HepG2 (cell line): ENCODE measurements at regions not wholly inside any gene's neighbourhood (a gene's known extent, or its start where the extent isn't known, plus 50 kb on each side); places are given as distances from the start of the nearest gene placed in this dataset.

Experiments used
- RXRA ChIP-seq: sonication (generic); formaldehyde crosslinking; IDR thresholded peaks from 2 replicates; pipeline ENCODE4 v1.5.1; 2020; ENCODE audit warnings: missing genetic modification reagents
- TAF1 ChIP-seq: sonication (generic); formaldehyde crosslinking; IDR thresholded peaks from 2 replicates; pipeline ENCODE4 v1.4.0; 2020; ENCODE audit warnings: missing genetic modification reagents
- THAP11 ChIP-seq: IDR thresholded peaks from 2 replicates; pipeline ENCODE4 v1.6.1; 2016; ENCODE audit warnings: missing biosample characterization, missing genetic modification reagents
- TF ChIP-seq, protein P1 (sequence below): sonication (generic); formaldehyde crosslinking; IDR thresholded peaks from 2 replicates; pipeline ENCODE4 v1.4.0; 2020; ENCODE audit warnings: missing genetic modification reagents
- TF ChIP-seq, protein P2 (sequence below): sonication (generic); formaldehyde crosslinking; IDR thresholded peaks from 2 replicates; pipeline ENCODE4 v1.4.0; 2020; ENCODE audit warnings: low read depth, missing genetic modification reagents
- TF ChIP-seq, protein P3 (sequence below): sonication (generic); formaldehyde crosslinking; IDR thresholded peaks from one replicate; pipeline ENCODE4 v1.5.1; 2020; ENCODE audit warnings: mild to moderate bottlenecking, missing genetic modification reagents; ENCODE audit errors: not compliant biosample characterization

DNA sequence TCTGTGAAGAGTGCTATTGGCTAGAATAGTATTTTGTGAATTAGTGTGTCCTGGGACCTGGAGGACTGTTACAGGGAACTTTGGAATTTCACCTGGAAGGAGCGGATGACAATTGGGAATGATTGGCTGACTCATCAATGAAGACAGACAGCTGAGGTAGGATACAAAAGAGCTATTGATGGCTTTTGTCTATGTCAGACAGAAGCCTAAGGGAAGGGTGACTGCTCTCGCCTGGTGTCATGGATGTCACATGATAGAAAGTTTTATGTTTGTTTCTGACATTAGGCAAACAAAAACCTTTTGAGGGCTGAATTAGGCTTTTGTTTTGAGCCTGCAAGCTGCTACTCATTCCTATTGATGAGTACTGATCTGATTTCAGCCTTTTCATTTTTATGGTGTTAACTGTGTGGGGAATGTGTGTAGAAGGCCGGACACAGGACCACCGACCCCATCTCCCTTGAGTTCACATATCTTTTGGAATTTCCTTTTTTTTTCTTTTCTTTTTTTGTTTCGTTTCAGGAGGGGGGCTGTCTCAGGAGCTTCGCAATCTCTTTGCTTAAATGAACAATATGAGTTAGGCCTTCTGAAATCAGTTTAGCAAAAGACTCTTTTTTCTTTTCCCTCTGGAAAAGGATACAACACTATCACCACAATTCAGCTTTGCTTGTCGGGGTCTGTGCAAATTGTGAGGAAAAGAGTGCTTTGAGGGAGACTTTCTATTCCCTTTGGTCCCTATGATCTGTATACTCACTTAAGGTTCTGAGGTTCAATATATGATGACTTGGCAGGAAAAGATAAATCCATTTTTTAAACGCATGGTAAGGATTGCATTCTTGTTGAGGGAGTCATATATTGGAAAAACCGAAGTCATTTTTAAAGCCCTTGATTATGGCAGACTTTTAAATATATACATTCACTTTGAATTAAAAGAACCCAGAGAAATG lies 207.9 kb upstream of the FIGN start (continued):
- TF ChIP-seq, protein P1, sequence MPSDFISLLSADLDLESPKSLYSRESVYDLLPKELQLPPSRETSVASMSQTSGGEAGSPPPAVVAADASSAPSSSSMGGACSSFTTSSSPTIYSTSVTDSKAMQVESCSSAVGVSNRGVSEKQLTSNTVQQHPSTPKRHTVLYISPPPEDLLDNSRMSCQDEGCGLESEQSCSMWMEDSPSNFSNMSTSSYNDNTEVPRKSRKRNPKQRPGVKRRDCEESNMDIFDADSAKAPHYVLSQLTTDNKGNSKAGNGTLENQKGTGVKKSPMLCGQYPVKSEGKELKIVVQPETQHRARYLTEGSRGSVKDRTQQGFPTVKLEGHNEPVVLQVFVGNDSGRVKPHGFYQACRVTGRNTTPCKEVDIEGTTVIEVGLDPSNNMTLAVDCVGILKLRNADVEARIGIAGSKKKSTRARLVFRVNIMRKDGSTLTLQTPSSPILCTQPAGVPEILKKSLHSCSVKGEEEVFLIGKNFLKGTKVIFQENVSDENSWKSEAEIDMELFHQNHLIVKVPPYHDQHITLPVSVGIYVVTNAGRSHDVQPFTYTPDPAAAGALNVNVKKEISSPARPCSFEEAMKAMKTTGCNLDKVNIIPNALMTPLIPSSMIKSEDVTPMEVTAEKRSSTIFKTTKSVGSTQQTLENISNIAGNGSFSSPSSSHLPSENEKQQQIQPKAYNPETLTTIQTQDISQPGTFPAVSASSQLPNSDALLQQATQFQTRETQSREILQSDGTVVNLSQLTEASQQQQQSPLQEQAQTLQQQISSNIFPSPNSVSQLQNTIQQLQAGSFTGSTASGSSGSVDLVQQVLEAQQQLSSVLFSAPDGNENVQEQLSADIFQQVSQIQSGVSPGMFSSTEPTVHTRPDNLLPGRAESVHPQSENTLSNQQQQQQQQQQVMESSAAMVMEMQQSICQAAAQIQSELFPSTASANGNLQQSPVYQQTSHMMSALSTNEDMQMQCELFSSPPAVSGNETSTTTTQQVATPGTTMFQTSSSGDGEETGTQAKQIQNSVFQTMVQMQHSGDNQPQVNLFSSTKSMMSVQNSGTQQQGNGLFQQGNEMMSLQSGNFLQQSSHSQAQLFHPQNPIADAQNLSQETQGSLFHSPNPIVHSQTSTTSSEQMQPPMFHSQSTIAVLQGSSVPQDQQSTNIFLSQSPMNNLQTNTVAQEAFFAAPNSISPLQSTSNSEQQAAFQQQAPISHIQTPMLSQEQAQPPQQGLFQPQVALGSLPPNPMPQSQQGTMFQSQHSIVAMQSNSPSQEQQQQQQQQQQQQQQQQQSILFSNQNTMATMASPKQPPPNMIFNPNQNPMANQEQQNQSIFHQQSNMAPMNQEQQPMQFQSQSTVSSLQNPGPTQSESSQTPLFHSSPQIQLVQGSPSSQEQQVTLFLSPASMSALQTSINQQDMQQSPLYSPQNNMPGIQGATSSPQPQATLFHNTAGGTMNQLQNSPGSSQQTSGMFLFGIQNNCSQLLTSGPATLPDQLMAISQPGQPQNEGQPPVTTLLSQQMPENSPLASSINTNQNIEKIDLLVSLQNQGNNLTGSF: no peak
- TF ChIP-seq, protein P2, sequence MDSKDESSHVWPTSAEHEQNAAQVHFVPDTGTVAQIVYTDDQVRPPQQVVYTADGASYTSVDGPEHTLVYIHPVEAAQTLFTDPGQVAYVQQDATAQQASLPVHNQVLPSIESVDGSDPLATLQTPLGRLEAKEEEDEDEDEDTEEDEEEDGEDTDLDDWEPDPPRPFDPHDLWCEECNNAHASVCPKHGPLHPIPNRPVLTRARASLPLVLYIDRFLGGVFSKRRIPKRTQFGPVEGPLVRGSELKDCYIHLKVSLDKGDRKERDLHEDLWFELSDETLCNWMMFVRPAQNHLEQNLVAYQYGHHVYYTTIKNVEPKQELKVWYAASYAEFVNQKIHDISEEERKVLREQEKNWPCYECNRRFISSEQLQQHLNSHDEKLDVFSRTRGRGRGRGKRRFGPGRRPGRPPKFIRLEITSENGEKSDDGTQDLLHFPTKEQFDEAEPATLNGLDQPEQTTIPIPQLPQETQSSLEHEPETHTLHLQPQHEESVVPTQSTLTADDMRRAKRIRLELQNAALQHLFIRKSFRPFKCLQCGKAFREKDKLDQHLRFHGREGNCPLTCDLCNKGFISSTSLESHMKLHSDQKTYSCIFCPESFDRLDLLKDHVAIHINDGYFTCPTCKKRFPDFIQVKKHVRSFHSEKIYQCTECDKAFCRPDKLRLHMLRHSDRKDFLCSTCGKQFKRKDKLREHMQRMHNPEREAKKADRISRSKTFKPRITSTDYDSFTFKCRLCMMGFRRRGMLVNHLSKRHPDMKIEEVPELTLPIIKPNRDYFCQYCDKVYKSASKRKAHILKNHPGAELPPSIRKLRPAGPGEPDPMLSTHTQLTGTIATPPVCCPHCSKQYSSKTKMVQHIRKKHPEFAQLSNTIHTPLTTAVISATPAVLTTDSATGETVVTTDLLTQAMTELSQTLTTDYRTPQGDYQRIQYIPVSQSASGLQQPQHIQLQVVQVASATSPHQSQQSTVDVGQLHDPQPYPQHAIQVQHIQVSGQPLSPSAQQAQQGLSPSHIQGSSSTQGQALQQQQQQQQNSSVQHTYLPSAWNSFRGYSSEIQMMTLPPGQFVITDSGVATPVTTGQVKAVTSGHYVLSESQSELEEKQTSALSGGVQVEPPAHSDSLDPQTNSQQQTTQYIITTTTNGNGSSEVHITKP (CRISPR knock-in tag): no peak
- TF ChIP-seq RXRA (CRISPR knock-in tag): no peak; the same call in 1 of the 2 replicates
- peak; percentile 49; the same call in 1 of the 2 replicates for TF ChIP-seq THAP11 (CRISPR knock-in tag)
- TF ChIP-seq TAF1 (CRISPR knock-in tag): no peak
- TF ChIP-seq, protein P3, sequence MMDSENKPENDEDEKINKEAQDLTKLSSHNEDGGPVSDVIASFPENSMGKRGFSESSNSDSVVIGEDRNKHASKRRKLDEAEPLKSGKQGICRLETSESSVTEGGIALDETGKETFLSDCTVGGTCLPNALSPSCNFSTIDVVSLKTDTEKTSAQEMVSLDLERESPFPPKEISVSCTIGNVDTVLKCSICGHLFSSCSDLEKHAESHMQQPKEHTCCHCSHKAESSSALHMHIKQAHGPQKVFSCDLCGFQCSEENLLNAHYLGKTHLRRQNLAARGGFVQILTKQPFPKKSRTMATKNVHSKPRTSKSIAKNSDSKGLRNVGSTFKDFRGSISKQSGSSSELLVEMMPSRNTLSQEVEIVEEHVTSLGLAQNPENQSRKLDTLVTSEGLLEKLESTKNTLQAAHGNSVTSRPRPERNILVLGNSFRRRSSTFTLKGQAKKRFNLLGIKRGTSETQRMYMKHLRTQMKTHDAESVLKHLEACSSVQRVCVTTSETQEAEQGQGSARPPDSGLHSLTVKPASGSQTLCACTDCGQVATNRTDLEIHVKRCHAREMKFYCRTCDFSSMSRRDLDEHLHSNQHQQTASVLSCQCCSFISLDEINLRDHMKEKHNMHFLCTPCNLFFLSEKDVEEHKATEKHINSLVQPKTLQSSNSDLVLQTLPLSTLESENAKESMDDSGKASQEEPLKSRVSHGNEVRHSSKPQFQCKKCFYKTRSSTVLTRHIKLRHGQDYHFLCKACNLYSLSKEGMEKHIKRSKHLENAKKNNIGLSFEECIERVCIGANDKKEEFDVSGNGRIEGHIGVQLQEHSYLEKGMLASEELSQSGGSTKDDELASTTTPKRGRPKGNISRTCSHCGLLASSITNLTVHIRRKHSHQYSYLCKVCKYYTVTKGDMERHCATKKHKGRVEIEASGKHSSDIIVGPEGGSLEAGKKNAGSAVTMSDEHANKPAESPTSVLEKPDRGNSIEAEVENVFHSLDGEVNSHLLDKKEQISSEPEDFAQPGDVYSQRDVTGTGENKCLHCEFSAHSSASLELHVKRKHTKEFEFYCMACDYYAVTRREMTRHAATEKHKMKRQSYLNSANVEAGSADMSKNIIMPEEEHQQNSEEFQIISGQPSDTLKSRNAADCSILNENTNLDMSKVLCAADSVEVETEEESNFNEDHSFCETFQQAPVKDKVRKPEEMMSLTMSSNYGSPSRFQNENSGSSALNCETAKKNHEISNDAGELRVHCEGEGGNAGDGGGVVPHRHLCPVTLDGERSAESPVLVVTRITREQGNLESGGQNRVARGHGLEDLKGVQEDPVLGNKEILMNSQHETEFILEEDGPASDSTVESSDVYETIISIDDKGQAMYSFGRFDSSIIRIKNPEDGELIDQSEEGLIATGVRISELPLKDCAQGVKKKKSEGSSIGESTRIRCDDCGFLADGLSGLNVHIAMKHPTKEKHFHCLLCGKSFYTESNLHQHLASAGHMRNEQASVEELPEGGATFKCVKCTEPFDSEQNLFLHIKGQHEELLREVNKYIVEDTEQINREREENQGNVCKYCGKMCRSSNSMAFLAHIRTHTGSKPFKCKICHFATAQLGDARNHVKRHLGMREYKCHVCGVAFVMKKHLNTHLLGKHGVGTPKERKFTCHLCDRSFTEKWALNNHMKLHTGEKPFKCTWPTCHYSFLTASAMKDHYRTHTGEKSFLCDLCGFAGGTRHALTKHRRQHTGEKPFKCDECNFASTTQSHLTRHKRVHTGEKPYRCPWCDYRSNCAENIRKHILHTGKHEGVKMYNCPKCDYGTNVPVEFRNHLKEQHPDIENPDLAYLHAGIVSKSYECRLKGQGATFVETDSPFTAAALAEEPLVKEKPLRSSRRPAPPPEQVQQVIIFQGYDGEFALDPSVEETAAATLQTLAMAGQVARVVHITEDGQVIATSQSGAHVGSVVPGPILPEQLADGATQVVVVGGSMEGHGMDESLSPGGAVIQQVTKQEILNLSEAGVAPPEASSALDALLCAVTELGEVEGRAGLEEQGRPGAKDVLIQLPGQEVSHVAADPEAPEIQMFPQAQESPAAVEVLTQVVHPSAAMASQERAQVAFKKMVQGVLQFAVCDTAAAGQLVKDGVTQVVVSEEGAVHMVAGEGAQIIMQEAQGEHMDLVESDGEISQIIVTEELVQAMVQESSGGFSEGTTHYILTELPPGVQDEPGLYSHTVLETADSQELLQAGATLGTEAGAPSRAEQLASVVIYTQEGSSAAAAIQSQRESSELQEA (CRISPR knock-in tag): no peak
